VCaP (cell line): ENCODE measurements at regions not wholly inside any gene's neighbourhood (a gene's known extent, or its start where the extent isn't known, plus 50 kb on each side); places are given as distances from the start of the nearest gene placed in this dataset.
A peak's percentile ranks its signal among the peaks of the same experiment; 100 is the strongest.

Experiments
- H3K27ac ChIP-seq: fragments of 450-650 bp; 2 replicates; pipeline ENCODE4 v1.5.1; 2017
- TF ChIP-seq, protein P1 (sequence below): fragments of 450-650 bp; conservative IDR thresholded peaks from 2 replicates; pipeline ENCODE4 v1.5.1; 2017; ENCODE audit warnings: mild to moderate bottlenecking, moderate library complexity

DNA sequence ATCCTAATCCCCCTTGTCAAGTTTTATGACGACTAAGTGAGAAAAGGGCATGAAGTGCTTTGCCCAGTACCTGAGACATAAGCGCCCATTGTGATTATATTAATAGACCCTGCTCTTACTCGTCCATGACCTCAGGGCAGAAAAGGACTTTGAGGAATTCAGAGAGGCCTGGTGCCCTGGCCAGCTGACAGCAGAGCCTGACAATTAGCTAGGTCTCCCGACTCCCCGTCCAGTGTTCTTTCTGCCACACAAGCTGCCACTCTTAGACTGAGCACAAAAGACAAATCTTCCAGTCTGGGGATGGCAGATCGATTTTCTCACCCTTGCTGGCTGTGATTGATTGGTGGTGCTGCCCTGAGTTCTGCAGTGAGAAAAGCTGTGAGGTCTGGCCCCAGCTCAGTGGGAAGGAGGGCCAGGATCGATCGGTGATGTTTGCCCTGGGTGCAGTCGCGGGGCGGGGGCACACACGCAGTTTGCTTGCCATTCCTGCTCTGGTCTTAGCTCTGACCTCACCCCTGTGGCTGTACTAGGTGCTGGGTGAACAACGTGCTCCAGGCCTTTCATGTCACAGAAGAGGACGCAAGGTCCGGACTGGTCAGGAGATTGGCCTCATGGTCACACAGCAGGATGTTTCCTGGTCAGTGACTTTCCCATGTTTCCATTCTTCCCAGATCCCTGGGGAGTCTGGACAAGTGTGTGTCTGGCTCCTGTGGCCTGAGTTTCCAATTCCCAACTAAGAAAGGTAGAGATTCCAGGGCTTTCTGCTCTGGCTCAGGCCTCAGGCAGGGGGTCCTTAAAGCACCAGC lies 67.4 kb upstream of the TLE3 start:
- TF ChIP-seq, protein P1, sequence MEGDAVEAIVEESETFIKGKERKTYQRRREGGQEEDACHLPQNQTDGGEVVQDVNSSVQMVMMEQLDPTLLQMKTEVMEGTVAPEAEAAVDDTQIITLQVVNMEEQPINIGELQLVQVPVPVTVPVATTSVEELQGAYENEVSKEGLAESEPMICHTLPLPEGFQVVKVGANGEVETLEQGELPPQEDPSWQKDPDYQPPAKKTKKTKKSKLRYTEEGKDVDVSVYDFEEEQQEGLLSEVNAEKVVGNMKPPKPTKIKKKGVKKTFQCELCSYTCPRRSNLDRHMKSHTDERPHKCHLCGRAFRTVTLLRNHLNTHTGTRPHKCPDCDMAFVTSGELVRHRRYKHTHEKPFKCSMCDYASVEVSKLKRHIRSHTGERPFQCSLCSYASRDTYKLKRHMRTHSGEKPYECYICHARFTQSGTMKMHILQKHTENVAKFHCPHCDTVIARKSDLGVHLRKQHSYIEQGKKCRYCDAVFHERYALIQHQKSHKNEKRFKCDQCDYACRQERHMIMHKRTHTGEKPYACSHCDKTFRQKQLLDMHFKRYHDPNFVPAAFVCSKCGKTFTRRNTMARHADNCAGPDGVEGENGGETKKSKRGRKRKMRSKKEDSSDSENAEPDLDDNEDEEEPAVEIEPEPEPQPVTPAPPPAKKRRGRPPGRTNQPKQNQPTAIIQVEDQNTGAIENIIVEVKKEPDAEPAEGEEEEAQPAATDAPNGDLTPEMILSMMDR = no peak
- no peak overlapping the region for H3K27ac ChIP-seq

DNA sequence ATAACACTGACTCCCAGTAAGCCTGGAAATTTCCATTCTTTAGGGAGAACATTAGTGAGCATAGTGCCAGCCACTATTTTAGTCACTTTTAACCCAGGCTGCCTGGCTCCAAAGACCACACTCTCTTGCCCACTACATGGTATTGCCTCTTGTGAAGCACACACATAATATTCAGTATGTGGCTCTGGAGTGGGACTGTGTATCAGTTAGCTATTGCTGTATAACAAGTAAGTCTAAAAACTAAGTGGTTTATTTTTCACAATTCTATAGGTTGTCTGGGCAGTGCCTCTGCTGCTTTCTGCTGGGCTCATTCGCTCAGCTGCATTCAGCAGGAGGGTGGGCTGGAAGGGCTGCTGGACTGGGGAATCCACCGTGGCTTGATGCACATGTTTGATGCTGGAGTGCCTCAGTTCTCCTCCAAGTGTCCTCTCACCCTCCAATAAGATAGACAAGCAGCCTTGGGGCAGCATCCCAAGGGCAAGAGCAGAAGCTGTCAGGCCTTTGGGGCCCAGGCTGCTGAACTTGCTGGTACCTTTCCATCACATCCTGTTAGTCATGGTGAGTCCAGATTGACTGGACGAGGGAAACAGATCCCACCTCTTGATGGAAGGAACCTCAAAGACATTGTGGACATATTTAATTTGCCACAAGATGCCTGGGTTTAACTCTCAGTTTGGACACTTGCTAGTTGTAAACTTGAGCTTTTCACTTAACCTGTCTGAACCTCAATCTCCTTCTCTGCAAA lies 66.6 kb upstream of the TLE3 start:
- TF ChIP-seq, protein P1 = no peak
- no peak overlapping the region for H3K27ac ChIP-seq

DNA sequence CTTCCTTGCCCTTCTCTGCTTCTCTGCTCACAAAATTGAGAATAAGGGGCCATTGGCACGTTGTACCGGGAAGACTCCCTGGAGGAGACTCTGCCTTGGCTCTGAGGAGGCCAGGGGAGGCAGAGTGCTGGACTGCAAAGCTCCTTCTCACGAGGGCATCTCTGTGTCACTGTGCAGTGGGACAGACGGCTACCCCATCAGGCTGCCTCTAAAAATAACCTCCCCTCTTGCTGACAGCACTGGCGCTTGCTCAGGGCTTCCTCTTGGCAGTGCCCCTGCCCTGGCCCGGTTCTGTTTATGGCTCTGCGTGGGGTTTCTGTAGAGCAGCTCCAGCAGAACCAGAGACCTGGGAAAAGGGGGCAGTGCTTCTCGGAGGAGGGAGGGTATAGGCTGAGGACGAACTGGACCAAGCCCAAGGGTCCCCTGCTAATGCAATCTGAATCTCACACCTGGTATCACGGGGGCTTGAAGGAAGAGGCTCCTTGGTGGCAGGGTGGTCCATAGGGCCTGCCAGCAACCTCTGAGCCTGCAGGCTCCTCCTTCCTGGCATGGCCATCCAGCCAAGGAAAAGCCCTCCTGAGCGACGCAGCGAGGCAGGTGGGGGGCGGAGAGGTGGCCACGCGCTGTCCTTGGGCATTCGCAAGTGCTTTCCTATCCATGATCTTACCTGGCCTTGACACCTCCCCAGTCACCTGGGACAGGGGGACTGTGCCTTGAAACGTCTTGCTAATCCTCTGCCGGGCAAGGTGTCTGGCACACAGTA lies 63.3 kb upstream of the TLE3 start:
- H3K27ac ChIP-seq = no peak overlapping the region
- TF ChIP-seq, protein P1 = no peak

DNA sequence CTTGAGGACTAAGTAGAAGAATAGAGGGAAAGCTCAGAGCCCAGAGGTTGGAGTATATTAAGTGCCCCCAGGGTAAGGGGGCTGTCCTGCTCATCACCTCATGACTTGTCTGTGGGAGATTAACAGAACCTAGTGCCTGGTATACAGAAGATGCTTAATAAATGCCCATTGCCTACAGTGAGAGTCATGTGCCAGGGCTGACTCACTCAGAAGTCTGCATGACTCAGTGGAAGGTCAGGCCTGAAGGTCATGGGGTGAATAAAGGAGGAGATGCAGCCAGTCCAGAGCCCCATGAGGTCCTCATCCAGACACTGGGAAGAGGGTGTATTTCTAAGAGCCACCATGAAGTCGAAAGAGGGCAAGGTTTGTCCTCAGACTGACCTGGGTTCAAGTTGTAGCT lies 62.5 kb upstream of the TLE3 start:
- H3K27ac ChIP-seq = peak overlapping the region; percentile 10; the same call in 1 of the 2 replicates
- TF ChIP-seq, protein P1 = no peak

DNA sequence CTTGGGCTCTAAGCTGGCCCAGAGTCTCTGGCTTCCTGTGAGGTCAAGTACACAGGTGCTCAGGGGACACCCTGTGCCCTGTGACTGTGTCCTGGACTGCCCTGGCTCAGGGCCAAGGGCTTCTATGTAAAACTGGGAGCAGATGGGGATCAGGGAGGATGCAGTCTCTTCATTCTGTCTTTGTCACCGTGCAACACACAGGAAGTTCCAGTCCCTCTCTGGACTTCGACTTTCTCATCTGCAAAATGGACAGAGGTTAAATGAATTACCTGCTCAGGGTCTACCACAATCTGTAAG lies 61.9 kb upstream of the TLE3 start:
- peak overlapping the region; percentile 10; the same call in 1 of the 2 replicates for H3K27ac ChIP-seq
- TF ChIP-seq, protein P1 = no peak

DNA sequence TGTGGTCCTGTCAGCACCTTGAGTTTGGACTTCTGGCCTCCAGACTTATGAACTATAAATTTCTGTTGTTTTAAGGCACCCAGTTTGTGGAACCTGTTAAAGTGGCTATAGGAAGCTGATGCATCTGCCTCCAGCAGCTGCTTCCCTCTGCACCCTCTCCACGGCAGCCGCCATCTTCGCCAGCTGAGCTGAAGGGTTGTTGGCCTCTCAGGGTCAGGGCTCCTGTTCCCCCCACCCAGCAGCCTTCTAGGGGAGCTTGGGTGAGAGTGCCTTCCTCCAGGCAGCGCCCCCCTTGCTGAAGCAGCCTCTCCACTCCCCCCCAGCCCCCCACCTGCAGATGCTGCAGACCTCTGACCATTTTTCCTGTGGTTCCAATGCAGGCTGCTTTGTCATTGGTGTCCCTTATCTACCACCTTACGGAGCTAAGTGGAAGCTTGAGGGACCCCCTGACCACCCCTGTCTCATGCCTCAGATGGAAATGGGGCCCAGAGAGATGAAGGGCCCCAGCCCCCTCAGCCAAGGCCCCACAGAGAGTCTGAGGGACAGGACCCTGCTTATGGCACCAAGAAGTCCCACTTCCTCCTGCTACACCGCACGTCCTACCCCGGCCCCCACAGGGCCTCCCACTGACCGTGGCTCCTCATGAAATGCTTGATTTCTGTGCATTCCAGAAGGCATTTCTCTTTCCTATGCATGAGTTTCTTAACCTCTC lies 61.4 kb upstream of the TLE3 start:
- TF ChIP-seq, protein P1 = no peak
- peak overlapping the region; percentile 10; the same call in 1 of the 2 replicates for H3K27ac ChIP-seq
